NCI-H146 treated with DMSO at 0.1 percent for 48 hours (cell line): ENCODE measurements at regions not wholly inside any gene's neighbourhood (a gene's known extent, or its start where the extent isn't known, plus 50 kb on each side); places are given as distances from the start of the nearest gene placed in this dataset.

Source experiments
- DNase-seq: peaks from one replicate; lab custom pipeline; 2025; ENCODE audit not compliant: unreplicated experiment; lab: John Stamatoyannopoulos, UW

DNA sequence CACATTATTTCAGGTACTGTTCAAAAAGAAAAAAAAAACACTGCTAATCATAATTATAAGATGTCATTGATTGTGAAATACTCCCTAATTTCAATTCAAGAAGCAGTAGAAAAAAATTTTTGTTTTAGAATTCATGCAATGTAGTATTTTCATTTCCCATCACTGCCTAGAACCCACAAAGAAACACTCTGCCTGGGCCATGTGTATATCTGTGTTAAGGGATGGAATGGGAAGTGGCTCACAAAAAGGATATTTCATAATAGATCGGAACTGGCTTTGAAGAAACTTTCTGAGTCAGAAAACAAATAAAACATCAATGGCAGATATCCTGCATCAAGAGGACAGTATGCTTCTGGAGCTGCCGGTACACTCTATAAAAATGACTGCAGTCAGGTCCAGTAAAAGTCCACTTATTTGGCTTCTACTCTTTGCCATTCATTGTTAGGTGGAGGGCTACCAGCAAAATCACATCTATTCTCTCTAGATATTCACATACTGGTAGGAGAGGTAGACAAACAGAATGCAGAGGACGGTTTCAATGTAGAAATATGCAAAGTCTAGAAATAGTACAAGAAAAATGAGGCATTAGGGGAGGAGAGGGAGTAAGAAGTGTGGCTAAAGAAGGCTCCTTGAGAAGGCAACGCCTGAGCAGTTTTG lies 135.0 kb upstream of the TNFAIP3 start:
- DNase-seq: no peak

DNA sequence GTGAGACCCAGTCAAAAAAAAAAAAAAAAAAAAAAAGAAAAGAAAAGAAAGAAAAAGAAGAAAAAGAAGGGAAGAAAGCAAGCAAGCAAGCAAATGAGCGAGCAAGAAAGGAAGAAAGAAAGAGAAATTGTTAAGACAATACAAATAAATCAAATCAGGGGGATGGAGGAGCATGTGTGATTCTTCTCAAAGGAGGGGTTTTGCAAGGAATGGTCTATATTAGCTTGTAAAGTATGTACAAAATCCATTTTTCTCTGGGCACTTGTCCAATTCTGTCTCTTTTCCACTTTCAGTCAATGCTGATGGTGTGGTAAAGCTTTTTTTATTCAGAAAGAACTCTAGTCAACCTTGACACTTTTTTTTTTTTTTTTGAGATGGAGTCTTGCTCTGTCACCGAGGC lies 133.7 kb upstream of the TNFAIP3 start:
- no peak for DNase-seq

- DNase-seq: no peak
Measured at GRCh38 chr6:137734005-137734874, 132.8 kb upstream of the TNFAIP3 start.

GRCh38 chr6:137734875-137735182 lies 132.2 kb upstream of the TNFAIP3 start:
- no peak for DNase-seq

- no peak for DNase-seq
Measured at GRCh38 chr6:137736048-137736818, 130.8 kb upstream of the TNFAIP3 start.

DNA sequence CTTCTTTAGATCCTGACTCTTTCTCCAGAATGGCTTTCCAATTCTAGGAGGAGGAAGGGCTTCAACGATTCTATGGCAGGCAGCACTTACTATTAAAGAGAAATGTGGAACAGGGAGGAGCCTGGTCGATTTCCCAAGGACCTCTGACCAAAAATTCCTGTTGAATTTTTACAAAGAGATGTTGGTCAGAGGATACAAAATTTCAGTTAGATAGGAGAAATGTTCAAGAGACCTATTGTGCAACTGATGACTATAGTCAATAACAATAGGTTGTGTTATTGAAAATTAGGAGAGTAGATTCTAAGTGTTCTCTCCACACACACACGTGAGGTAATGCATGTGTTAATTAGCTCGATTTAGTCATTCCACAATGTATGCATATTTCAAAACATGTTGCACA lies 130.1 kb upstream of the TNFAIP3 start:
- DNase-seq: no peak

DNA sequence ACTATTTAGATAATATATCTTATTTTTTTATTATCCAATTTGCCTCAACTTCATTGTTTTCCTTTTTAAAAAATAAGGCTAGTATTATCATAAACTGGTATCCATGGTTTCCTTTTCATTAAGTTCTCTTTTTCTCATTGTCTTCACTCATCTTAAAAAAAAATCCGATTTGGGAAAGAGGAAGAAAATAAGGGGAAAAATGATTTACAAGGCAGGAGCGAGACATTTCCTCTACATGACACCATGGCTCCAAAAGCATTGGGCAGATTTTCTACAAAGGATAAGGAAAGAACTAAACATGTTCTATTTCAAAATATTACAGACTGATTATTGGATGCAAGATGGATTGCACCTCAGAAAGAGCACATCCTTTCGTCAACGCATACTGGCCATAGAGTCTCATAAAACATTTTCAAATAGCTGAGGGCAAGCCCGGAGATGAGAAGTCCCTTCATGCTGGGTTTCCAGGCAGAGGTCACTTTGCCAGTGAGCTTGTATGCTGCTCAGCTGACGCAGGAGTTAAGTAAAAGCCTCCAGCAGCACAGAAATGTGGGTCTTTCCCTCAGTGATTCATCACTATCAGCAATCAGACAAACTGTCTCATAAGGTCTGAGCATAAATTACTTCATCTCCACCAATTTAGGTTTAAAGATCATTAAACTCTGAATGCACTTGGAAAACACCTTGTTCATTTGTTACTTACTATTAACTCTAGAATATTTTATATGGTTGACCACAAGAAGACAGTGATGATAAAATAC lies 129.0 kb upstream of the TNFAIP3 start:
- no peak for DNase-seq

GRCh38 chr6:137738931-137739504 lies 128.0 kb upstream of the TNFAIP3 start:
- no peak for DNase-seq

- no peak for DNase-seq
Measured at GRCh38 chr6:137739544-137739943, 127.5 kb upstream of the TNFAIP3 start.

GRCh38 chr6:137740091-137740755 lies 126.8 kb upstream of the TNFAIP3 start:
- no peak for DNase-seq

- DNase-seq: peak; percentile 37
Measured at GRCh38 chr6:137740967-137741761, 125.9 kb upstream of the TNFAIP3 start.

DNA sequence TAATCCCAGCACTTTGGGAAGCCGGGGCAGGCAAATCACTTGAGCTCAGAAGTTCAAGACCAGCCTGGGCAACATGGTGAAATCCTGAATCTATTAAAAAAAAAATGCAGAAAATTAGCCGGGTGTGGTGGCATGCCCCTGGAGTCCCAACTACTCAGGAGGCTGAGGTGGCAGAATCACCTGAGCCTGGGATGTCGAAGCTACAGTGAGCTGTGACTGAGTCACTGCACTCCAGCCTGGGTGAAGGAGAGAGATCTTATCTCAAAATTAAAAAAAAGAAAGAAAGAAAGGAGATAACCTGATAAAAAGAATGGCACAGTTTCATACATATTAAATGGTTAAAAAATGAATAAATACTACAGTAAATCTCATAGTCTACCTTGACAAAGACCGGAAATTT lies 123.6 kb upstream of the TNFAIP3 start:
- no peak for DNase-seq

- no peak for DNase-seq
Measured at GRCh38 chr6:137744877-137745276, 122.2 kb upstream of the TNFAIP3 start.

- no peak for DNase-seq
Measured at GRCh38 chr6:137745321-137745720, 121.7 kb upstream of the TNFAIP3 start.

DNA sequence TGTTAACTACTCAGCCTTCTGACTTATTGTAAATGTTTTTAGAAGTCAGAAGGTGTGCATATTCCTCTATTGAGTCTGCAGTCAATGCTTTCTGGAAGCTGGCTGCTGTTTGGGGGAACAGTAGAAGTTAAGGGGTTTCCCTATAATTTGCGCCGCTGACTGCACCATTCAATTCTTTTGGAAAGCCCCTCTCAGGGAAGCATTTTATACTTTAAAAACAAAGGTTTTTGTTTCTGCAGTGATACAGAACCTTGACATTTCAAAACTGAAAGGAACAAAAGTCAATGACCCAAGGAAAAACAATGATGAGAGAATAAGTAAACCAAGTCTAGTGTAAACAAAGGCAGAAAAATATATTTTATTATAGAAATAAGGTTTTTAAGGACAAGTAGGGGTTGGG lies 120.8 kb upstream of the TNFAIP3 start:
- DNase-seq: no peak

- DNase-seq: no peak
Measured at GRCh38 chr6:137749696-137750211, 117.3 kb upstream of the TNFAIP3 start.

- no peak for DNase-seq
Measured at GRCh38 chr6:137750297-137750696, 116.8 kb upstream of the TNFAIP3 start.

GRCh38 chr6:137751768-137752560 lies 115.1 kb upstream of the TNFAIP3 start:
- DNase-seq: no peak
